ENCODE measurements at regions not wholly inside any gene's neighbourhood (a gene's known extent, or its start where the extent isn't known, plus 50 kb on each side); places are given as distances from the start of the nearest gene placed in this dataset.

- dilution Hi-C loops (cut with HindIII; ENCODE audit: low sequenced_read_pairs, unreplicated experiment), result no loop called here
- CTCF ChIA-PET, result no interaction called here
- Histone ChIP-seq H3K9me3 (ENCODE audit: control insufficient read depth, insufficient read depth, low read length) (no peaks in the 10 kb centered on the region; the same call in none of the 2 replicates), H2AFZ (replicated peaks; ENCODE audit: low read length, poor library complexity) (no peak overlapping the region), H2AK5ac (ENCODE audit: low read depth, low read length) (no peak overlapping the region), H4K5ac (ENCODE audit: low read depth, low read length) (no peak overlapping the region), H3K4ac (ENCODE audit: low read depth, low read length) (no peak overlapping the region), H3K4me3 (ENCODE audit: insufficient read depth, low read depth, low read length) (no peak overlapping the region), H2BK20ac (ENCODE audit: low read depth, low read length) (no peak overlapping the region), H2BK120ac (ENCODE audit: low read depth, low read length) (no peak overlapping the region), H3K56ac (ENCODE audit: extremely low read depth, insufficient read depth, low read length) (no peak overlapping the region), H3K23ac (ENCODE audit: low read depth, low read length) (no peak overlapping the region), H3K4me1 (ENCODE audit: control insufficient read depth, insufficient read depth, low read length) (no peaks in the 10 kb centered on the region), H4K20me1 (ENCODE audit: insufficient read depth, low read length) (no peaks in the 10 kb centered on the region), H3K9me1 (ENCODE audit: insufficient read depth, low read length) (no peaks in the 10 kb centered on the region), H3K9ac (ENCODE audit: low read depth, low read length) (no peak overlapping the region), H3K36me3 (ENCODE audit: control insufficient read depth, insufficient read depth, low read length) (no peaks in the 10 kb centered on the region), H2BK15ac (ENCODE audit: low read depth, low read length) (no peak overlapping the region), H2BK5ac (ENCODE audit: low read depth, low read length, poor library complexity, severe bottlenecking) (no peak overlapping the region), H3K79me1 (ENCODE audit: low read depth in 1 of 2, low read length in 2 of 2) (no peaks in the 10 kb centered on the region), H2AK9ac (replicated peaks; ENCODE audit: low read depth, low read length, poor library complexity) (no peak overlapping the region), H4K91ac (ENCODE audit: insufficient read depth, low read depth, low read length) (no peak overlapping the region), H3K27ac (ENCODE audit: insufficient read depth, low read length) (no peak overlapping the region), H3K14ac (replicated peaks; ENCODE audit: low read depth, low read length) (no peak overlapping the region), H3K4me2 (ENCODE audit: low read depth, low read length) (no peak overlapping the region), H4K8ac (ENCODE audit: low read depth in 2 of 2, low read length in 2 of 2) (no peak overlapping the region), H3K27me3 (ENCODE audit: control insufficient read depth, insufficient read depth, low read length) (no peaks in the 10 kb centered on the region), H3K18ac (ENCODE audit: low read depth, low read length) (no peak overlapping the region)
- no peak for TF ChIP-seq MAZ (IDR thresholded peaks at IDR 0.05; ENCODE audit: borderline replicate concordance, low read depth, low read length)
- no peak for TF ChIP-seq MXI1 (IDR thresholded peaks at IDR 0.05; ENCODE audit: borderline replicate concordance, low read depth, low read length)
- no peak for TF ChIP-seq NFE2L2 (IDR thresholded peaks at IDR 0.05; ENCODE audit: low read depth, low read length)
- TF ChIP-seq FOS (IDR thresholded peaks at IDR 0.05; ENCODE audit: low read depth, low read length), result no peak
- no peak for TF ChIP-seq BHLHE40 (IDR thresholded peaks at IDR 0.05; ENCODE audit: low read depth, low read length)
- no peak for TF ChIP-seq SMC3 (IDR thresholded peaks at IDR 0.05; ENCODE audit: low read depth, low read length)
- TF ChIP-seq CTCF (conservative IDR thresholded peaks at IDR 0.05; ENCODE audit: low read depth, low read length), result no peak
- TF ChIP-seq CEBPB (IDR thresholded peaks at IDR 0.05; ENCODE audit: low read depth, low read length), result no peak
- no peak for TF ChIP-seq CHD1 (IDR thresholded peaks at IDR 0.05; ENCODE audit: low read depth, low read length)
- TF ChIP-seq RCOR1 (IDR thresholded peaks at IDR 0.05; ENCODE audit: insufficient replicate concordance, low read length), result no peak
- no peak for TF ChIP-seq MAFK (IDR thresholded peaks at IDR 0.05; ENCODE audit: low read depth, low read length)
- no peak for TF ChIP-seq RAD21 (IDR thresholded peaks at IDR 0.05; ENCODE audit: low read length)
- TF ChIP-seq ELK1 (IDR thresholded peaks at IDR 0.05; ENCODE audit: borderline replicate concordance, low read depth, low read length), result no peak
- TF ChIP-seq USF2 (IDR thresholded peaks at IDR 0.05; ENCODE audit: low read depth, low read length), result no peak
- no peak for TF ChIP-seq RFX5 (IDR thresholded peaks at IDR 0.05; ENCODE audit: low read depth, low read length)
- TF ChIP-seq POLR2A (IDR thresholded peaks at IDR 0.05; ENCODE audit: low read depth, low read length), result no peak
- intact Hi-C loops (cut with micrococcal nuclease), result no loop called here
- in situ Hi-C loops (cut with MboI; ENCODE audit: low sequenced_read_pairs), result no loop called here
- DNase-seq (no peak), ATAC-seq (ENCODE audit: low read depth) (no peak)
- BruUV-seq (replicated peaks), result no TSS peak
- POLR2A ChIA-PET (ENCODE audit: unreplicated experiment), result no interaction called here
- WGBS, 2 experiments (ENCODE audit: extremely low coverage in 2 of 2, insufficient read length in 1 of 2), result no CpG with 5 or more reads among the region's 1 CpG
These were observed 306.2 kb downstream of the GALC start for GRCh38 chr14:87686746-87687145.

All from IMR-90 (cell line).